Right lobe of liver (tissue), 6 donors: ENCODE measurements at regions not wholly inside any gene's neighbourhood (a gene's known extent, or its start where the extent isn't known, plus 50 kb on each side); places are given as distances from the start of the nearest gene placed in this dataset.
A peak's percentile ranks its signal among the peaks of the same experiment; 100 is the strongest.
"Not testable (repeated sequence)": the region's sequence is repeated elsewhere in the genome, so short reads cannot be mapped to it uniquely, and the experiment has no call there.

Experiments
- ATAC-seq, 4 donors: fragments of 200-7000 bp; cut with Tn5 transposase; one replicate each; pipeline ENCODE4 v1.9.1; 2020; ENCODE audit warnings: mild to moderate bottlenecking in 4 of 4, moderate library complexity in 4 of 4
- DNase-seq, 3 donors: peaks; one replicate each; pipeline ENCODE4 v3.0.0-alpha.2; 2020
- H3K27ac ChIP-seq, 3 donors: fragments of 200-600 bp; one replicate each; pipeline ENCODE4 v1.8.0; 2022
- H3K27me3 ChIP-seq, 2 donors: fragments of 200-600 bp; one replicate each; pipeline ENCODE4 v1.8.0; 2022
- H3K36me3 ChIP-seq, 4 donors: fragments of 200-600 bp; sonication (generic) in 1 of 4; one replicate each; pipeline versions ENCODE4 v1.5.1 to v1.8.0; 2017 to 2022; ENCODE audit warnings: control low read depth in 1 of 4
- H3K4me1 ChIP-seq, 4 donors: fragments of 200-600 bp; sonication (generic) in 1 of 4; one replicate each; pipeline versions ENCODE4 v1.5.1 to v1.8.0; 2017 to 2022; ENCODE audit warnings: control low read depth in 1 of 4
- H3K4me3 ChIP-seq, 3 donors: fragments of 200-600 bp; one replicate each; pipeline ENCODE4 v1.8.0; 2022
- H3K9me3 ChIP-seq, 4 donors: fragments of 200-600 bp; sonication (generic) in 1 of 4; one replicate each; pipeline versions ENCODE4 v1.5.1 to v1.8.0; 2017 to 2022; ENCODE audit warnings: control low read depth in 1 of 4
- POLR2A ChIP-seq: fragments of 450-650 bp; IDR thresholded peaks from one replicate; pipeline ENCODE4 v1.6.1; 2017; ENCODE audit warnings: antibody characterized with exemption, mild to moderate bottlenecking
- WGBS: methylation state at CpG from one replicate; pipeline ENCODE4 v1.1.6; 2018; ENCODE audit warnings: low coverage, low lambda C conversion rate; ENCODE audit not compliant: insufficient coverage; ENCODE audit errors: missing lambda C conversion rate; 5-methylcytosine and 5-hydroxymethylcytosine counted together
- intact Hi-C, 2 donors: fragments of 100-400 bp; cut with DNase I; formaldehyde crosslinking; loops; one replicate each; pipeline versions ENCODE4 v1.11.2 to v1.14.1; 2022
- TF ChIP-seq, protein P1 (sequence below), 4 donors: fragments of 200-600 bp in 3 of 4; fragments of 450-650 bp in 1 of 4; IDR thresholded peaks; one replicate each; pipeline versions ENCODE4 v1.5.1 to v1.8.0; 2016 to 2022; ENCODE audit warnings: antibody characterized with exemption in 4 of 4, mild to moderate bottlenecking in 2 of 4
- donor health status: DM: no; HTN: yes; CAD: no.
- donor health status: DM: no; HTN: no; CAD: no.
- donor health status: DM: no; HTN: no; CAD: no.
- donor health status: DM: no; HTN: yes; CAD: no.
- donor health status: DM: no; HTN: yes; CAD: no.

DNA sequence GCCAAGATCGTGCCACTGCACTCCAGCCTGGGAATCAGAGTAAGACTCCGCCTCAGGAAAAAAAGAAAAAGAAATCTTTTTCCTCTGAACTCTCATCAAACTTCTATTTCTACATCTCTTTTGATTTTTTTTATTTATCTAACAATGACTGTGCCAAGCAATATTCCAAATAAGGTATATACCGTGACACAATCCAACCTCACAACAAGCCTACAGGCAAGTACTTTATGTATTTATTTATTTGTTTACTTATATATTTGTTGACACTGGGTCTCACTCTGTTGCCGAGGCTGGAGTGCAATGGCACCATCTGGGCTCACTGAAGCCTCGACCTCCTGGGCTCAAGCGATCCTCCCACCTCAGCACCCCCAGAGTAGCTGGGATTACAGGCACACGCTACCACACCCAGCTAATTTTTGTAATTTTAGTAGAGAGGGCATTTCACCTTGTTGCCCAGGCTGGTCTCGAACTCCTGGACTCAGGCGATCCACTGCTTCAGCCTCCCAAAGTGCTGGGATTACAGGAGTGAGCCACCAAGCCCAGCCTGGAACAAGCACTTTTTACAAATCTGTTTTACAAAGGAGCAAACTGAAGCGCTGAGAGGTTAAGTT, 94.9 kb upstream of the CHD2 start:
- no peaks in the 10 kb centered on the region for H3K9me3 ChIP-seq
- no peak overlapping the region for H3K4me3 ChIP-seq
- peaks cover 0 to 22% (median 10%) of the 10 kb centered on the region in 4 donors for H3K4me1 ChIP-seq
- H3K36me3 ChIP-seq = no peaks in the 10 kb centered on the region
- H3K27me3 ChIP-seq = no peaks in the 10 kb centered on the region
- DNase-seq (peak in 1 of 3 donors; percentile 37), ATAC-seq (no peak)
- no peak for TF ChIP-seq POLR2A
- TF ChIP-seq, protein P1, sequence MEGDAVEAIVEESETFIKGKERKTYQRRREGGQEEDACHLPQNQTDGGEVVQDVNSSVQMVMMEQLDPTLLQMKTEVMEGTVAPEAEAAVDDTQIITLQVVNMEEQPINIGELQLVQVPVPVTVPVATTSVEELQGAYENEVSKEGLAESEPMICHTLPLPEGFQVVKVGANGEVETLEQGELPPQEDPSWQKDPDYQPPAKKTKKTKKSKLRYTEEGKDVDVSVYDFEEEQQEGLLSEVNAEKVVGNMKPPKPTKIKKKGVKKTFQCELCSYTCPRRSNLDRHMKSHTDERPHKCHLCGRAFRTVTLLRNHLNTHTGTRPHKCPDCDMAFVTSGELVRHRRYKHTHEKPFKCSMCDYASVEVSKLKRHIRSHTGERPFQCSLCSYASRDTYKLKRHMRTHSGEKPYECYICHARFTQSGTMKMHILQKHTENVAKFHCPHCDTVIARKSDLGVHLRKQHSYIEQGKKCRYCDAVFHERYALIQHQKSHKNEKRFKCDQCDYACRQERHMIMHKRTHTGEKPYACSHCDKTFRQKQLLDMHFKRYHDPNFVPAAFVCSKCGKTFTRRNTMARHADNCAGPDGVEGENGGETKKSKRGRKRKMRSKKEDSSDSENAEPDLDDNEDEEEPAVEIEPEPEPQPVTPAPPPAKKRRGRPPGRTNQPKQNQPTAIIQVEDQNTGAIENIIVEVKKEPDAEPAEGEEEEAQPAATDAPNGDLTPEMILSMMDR (IDR thresholded peaks at IDR 0.05) = no peak
- intact Hi-C loops = loop anchor here in 1 of 2 donors (5.0 kb wide), 1 partner anchor 97 kb away; the partner anchor contains the start of gene CHD2
- H3K27ac ChIP-seq = peak overlapping the region; percentile 93 to 100 (median 100)
- WGBS = 58% methylated on average over 7 of the region's 10 CpGs

DNA sequence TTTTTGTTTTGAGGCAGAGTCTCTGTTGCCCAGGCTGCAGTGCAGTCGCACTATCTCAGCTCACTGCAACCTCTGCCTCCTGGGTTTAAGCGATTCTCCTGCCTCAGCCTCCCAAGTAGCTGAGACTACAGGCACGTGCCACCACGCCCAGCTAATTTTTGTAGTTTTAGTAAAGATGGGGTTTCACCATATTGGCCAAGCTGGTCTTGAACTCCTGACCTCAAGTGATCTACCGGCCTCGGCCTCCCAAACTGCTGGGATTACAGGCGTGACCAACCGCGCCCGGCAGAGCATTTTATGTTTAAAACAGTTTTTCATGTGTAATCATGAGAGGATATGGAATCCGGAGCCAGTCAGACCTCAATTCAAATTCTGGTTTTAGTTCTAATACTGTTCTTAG, 94.0 kb upstream of the CHD2 start:
- H3K4me3 ChIP-seq, H3K9me3 ChIP-seq, ATAC-seq, H3K27me3 ChIP-seq, H3K36me3 ChIP-seq: not testable (repeated sequence)
- peak in 1 of 3 donors; percentile 31 for DNase-seq
- 93% methylated on average over 10 of the region's 11 CpGs for WGBS
- peak overlapping the region; percentile 99 to 100 (median 100) for H3K27ac ChIP-seq
- intact Hi-C loops = loop anchor here in 1 of 2 donors (5.0 kb wide), 1 partner anchor 96 kb away; the partner anchor contains the start of gene CHD2
- H3K4me1 ChIP-seq = peaks cover 0 to 31% (median 12%) of the 10 kb centered on the region in 4 donors

DNA sequence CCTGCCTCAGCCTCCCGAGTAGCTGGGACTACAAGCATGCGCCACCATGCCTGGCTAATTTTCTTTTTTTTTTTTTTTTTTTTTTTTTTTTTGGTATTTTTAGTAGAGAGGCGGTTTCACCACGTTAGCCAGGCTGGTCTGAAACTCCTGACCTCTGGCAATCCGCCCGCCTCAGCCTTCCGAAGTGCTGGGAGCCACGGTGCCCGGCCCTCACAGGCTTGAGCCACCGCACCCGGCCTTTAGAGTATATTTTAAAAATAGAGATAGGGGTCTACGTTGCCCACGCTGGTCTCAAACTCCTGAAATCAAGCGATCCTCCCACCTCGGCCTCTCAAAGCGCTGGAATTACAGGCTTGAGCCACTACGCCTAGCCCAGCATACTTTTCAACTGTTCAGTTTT, 93.4 kb upstream of the CHD2 start:
- H3K27ac ChIP-seq = peak overlapping the region; percentile 99 to 100 (median 100)
- intact Hi-C loops = loop anchor here in 1 of 2 donors (5.0 kb wide), 1 partner anchor 96 kb away; the partner anchor contains the start of gene CHD2

DNA sequence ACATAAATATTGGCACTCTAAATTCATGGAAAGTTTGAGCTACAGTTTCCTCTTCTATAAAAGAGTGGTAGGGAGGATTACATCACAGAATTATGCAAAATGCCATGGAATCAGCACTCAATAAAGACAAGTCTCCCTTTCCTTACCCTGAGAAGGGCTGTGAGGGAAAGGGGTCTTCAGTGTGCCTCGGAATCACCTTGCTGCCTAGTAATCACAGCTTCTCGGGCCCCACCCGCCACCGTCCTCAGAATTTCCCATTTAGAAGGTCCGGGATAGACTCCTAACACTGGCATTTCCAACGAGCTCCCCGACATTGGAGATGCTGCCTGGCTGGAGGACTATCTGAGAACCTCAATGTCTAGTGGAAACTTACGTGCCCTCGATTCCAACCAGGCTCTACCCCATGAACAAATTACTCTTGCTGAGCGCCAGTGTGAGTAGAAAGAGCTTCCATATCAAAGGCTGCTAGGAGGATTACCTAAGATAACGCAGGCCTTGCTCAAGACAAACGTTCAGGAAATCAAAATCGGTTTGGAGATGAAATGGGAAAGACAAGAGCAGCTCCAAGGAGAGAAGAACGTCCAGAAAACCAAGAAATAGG, 92.1 kb upstream of the CHD2 start:
- H3K27ac ChIP-seq = peak overlapping the region; percentile 99 to 100 (median 100)
- H3K9me3 ChIP-seq = no peaks in the 10 kb centered on the region
- H3K36me3 ChIP-seq = no peaks in the 10 kb centered on the region
- intact Hi-C loops = loop anchor here in 1 of 2 donors (5.0 kb wide), 1 partner anchor 94 kb away; the partner anchor contains the start of gene CHD2
- TF ChIP-seq, protein P1 (IDR thresholded peaks at IDR 0.05) = no peak
- TF ChIP-seq POLR2A = peak; percentile 8
- peak overlapping the region; percentile 52 to 61 (median 60) for H3K4me3 ChIP-seq
- peak in 1 of 3 donors; percentile 61 for DNase-seq
- no peaks in the 10 kb centered on the region for H3K27me3 ChIP-seq
- ATAC-seq = no peak
- 15% methylated on average over 14 of the region's 14 CpGs for WGBS
- H3K4me1 ChIP-seq = peaks cover 0 to 33% (median 14%) of the 10 kb centered on the region in 4 donors

More for the DNA sequence above, 93.4 kb upstream of the CHD2 start:
- Histone ChIP-seq H3K4me3 (no peak overlapping the region), H3K4me1 (peaks cover 0 to 37% (median 14%) of the 10 kb centered on the region in 4 donors), H3K27me3 (no peaks in the 10 kb centered on the region), H3K36me3 (no peaks in the 10 kb centered on the region), H3K9me3 (no peaks in the 10 kb centered on the region)
- TF ChIP-seq, protein P1 (IDR thresholded peaks at IDR 0.05) = no peak
- no peak for TF ChIP-seq POLR2A
- ATAC-seq (no peak), DNase-seq (peak; percentile 82 to 91 (median 88))
- WGBS = 35% methylated on average over 15 of the region's 17 CpGs

DNA sequence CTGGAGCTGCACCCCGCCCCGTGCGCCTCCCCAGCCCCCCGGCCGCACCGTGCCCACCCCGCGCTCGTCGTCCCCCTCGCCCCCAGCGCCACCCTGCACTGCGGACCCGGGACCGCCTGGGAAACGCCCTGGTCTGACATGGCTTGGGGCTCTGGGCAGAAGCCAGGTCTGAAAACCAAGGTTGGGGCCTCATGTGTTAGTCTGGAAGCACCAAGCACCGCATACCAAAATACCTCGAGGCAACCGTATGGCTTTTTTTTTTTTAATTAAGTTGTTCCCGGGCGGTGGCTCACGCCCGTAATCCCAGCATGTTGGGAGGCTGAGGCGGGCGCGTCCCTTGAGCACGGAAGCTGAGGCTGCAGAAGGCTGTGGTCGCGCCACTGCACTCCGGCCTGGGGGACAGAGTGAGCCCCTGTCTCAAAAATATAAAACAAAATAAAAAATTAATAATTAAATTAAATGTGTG, 91.5 kb upstream of the CHD2 start:
- H3K36me3 ChIP-seq = no peaks in the 10 kb centered on the region
- intact Hi-C loops = loop anchor here in 1 of 2 donors (5.0 kb wide), 1 partner anchor 94 kb away; the partner anchor contains the start of gene CHD2
- peaks cover 0 to 28% (median 12%) of the 10 kb centered on the region in 4 donors for H3K4me1 ChIP-seq
- WGBS = 0% methylated on average over 14 of the region's 30 CpGs
- ATAC-seq = peak; percentile 3 to 22 (median 8)
- DNase-seq = peak; percentile 71 to 78 (median 74)
- H3K4me3 ChIP-seq = peak overlapping the region; percentile 52 to 61 (median 60)
- H3K9me3 ChIP-seq = no peaks in the 10 kb centered on the region
- TF ChIP-seq, protein P1 (IDR thresholded peaks at IDR 0.05) = no peak
- TF ChIP-seq POLR2A = no peak
- H3K27me3 ChIP-seq = no peaks in the 10 kb centered on the region
- H3K27ac ChIP-seq = peak overlapping the region; percentile 99 to 100 (median 100)
